DND-41 (cell line): ENCODE measurements at regions not wholly inside any gene's neighbourhood (a gene's known extent, or its start where the extent isn't known, plus 50 kb on each side); places are given as distances from the start of the nearest gene placed in this dataset.

Experiments
- EZH2 ChIP-seq: IDR thresholded peaks from 3 replicates; pipeline ENCODE4 v1.6.1; 2012; ENCODE audit warnings: borderline replicate concordance, low read depth, mild to moderate bottlenecking, moderate library complexity, low read length, inconsistent platforms; ENCODE audit not compliant: severe bottlenecking
- TF ChIP-seq, protein P1 (sequence below): IDR thresholded peaks from 2 replicates; pipeline ENCODE4 v1.5.1; 2012; ENCODE audit warnings: borderline replicate concordance, low read length, moderate library complexity, mild to moderate bottlenecking; ENCODE audit not compliant: poor library complexity, severe bottlenecking; ENCODE audit errors: extremely low read depth

DNA sequence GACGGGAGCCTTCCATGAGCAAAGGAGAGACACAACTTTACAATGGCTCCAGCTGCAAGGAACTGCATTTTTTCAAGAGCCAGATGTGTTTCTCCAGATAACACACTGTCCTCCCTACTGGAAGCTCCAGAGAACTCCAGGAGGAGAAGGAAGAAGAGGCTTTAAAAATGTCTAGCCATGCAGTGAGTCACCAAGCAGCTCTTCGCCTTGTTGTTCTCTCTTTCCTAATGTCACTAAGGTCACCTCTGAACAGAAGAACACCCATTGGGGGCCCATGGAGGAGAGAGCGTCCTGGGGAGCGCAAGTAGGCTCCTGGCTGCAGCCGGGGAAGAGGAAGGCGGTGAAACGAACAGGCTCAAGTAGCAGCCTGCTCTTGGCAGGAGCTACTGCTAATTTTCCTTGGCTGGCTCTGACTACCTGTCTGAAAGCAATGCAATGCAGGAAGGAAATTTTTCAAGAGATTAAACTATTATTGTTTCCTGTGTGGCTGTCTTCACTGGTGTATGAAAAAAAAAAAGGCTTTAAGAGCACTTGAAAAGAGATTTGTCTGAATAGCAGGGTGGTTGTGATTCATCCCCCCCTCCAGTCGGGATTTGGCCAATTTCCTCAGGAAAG lies 321.9 kb downstream of the SETD4 start:
- TF ChIP-seq, protein P1, sequence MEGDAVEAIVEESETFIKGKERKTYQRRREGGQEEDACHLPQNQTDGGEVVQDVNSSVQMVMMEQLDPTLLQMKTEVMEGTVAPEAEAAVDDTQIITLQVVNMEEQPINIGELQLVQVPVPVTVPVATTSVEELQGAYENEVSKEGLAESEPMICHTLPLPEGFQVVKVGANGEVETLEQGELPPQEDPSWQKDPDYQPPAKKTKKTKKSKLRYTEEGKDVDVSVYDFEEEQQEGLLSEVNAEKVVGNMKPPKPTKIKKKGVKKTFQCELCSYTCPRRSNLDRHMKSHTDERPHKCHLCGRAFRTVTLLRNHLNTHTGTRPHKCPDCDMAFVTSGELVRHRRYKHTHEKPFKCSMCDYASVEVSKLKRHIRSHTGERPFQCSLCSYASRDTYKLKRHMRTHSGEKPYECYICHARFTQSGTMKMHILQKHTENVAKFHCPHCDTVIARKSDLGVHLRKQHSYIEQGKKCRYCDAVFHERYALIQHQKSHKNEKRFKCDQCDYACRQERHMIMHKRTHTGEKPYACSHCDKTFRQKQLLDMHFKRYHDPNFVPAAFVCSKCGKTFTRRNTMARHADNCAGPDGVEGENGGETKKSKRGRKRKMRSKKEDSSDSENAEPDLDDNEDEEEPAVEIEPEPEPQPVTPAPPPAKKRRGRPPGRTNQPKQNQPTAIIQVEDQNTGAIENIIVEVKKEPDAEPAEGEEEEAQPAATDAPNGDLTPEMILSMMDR: no peak
- no peak for TF ChIP-seq EZH2
